ENCODE measurements at regions not wholly inside any gene's neighbourhood (a gene's known extent, or its start where the extent isn't known, plus 50 kb on each side); places are given as distances from the start of the nearest gene placed in this dataset.

DNA sequence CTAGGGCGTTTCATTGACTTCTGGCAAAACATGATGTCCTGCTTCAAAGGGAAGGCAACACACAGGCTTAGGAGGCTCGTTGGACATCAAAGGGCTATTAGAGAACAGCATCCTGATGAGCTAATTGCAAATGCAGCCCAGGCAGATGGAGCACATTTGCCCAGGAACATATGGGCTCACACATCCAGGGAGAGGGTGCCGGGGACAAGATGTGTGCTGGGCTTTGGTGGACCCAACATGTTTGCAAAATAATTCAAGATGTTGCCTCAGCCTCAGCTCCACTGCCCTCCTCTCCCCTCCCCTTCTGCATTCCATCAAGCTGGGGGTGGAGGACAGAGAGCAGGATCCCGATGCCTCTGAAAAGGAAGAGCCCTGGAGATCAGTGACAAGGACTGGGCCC is 217.1 kb upstream of the ZMIZ1 start:
- WGBS (ENCODE audit: extremely low coverage, insufficient coverage, low lambda C conversion rate): no CpG with 5 or more reads among the region's 4 CpGs

DNA sequence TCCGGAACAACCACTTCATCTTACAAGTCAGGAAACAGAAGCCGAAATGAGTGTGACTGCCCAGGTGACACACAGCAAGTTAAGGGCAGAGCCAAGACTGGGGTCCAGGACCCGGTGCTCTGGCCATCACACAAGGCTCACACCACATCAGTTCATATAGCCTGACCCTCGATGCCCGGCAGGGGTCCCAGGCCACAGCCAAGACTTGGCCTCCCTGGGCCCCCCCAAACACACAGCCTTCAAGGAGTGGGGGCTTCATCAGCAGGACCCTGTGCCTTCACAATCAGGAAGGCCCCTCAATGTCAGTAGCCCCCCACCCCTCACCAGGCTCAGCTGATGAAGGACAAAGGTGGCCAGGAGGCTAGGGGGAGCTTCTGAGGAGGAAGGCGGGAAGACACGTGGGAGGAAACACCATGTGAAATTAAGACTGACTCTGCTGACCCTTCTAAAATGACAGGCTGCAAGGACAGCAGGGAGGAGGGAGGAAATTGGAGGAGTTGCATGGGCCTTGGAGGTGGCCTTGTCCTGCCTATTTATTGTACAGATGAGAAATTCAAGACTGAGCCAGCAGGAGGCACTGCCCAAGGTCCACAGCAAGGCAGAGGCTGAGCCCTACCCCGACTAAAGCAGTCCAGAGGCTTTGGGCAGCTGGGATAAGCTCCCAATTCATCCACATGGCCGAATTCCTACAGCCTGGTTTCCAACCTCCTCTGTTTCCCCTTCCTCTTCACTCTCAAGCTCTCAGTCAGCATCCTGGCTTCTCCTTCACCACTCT is 216.1 kb upstream of the ZMIZ1 start:
- Histone ChIP-seq H3K56ac (ENCODE audit: low read length) (no peak overlapping the region), H3K79me2 (ENCODE audit: control insufficient read depth, insufficient read depth, low read length) (no peaks in the 10 kb centered on the region), H3K4me2 (ENCODE audit: low read length) (no peak overlapping the region), H3K18ac (ENCODE audit: low read length) (no peak overlapping the region), H3K4me3 (ENCODE audit: low read length) (no peak overlapping the region), H4K5ac (ENCODE audit: low read length) (no peak overlapping the region), H3K79me1 (ENCODE audit: low read length) (no peaks in the 10 kb centered on the region), H3K27me3 (ENCODE audit: insufficient read depth, low read length, poor library complexity) (no peaks in the 10 kb centered on the region), H3K4me1 (ENCODE audit: control insufficient read depth, low read depth, low read length) (no peaks in the 10 kb centered on the region), H3K4ac (ENCODE audit: low read depth, low read length) (no peak overlapping the region), H2BK15ac (replicated peaks; ENCODE audit: low read depth) (no peak overlapping the region), H3K27ac (ENCODE audit: low read depth, low read length) (no peak overlapping the region), H4K8ac (ENCODE audit: low read depth, low read length) (no peak overlapping the region), H3K9ac (ENCODE audit: low read length) (no peak overlapping the region), H2BK5ac (ENCODE audit: low read length) (no peak overlapping the region), H2BK120ac (ENCODE audit: low read depth, low read length) (no peak overlapping the region), H3K23ac (ENCODE audit: low read length) (no peak overlapping the region), H3K36me3 (ENCODE audit: control insufficient read depth, insufficient read depth, low read length) (no peaks in the 10 kb centered on the region), H2AK5ac (ENCODE audit: low read length) (no peak overlapping the region)
- WGBS (ENCODE audit: extremely low coverage, insufficient coverage, low lambda C conversion rate): no CpG with 5 or more reads among the region's 9 CpGs
- peak; percentile 80 for DNase-seq

More for the DNA sequence above, 217.1 kb upstream of the ZMIZ1 start:
- Histone ChIP-seq H3K79me1 (ENCODE audit: low read length) (no peaks in the 10 kb centered on the region), H2BK15ac (replicated peaks; ENCODE audit: low read depth) (no peak overlapping the region), H2AK5ac (ENCODE audit: low read length) (no peak overlapping the region), H2BK5ac (ENCODE audit: low read length) (no peak overlapping the region), H3K18ac (ENCODE audit: low read length) (no peak overlapping the region), H3K9ac (ENCODE audit: low read length) (no peak overlapping the region), H4K5ac (ENCODE audit: low read length) (no peak overlapping the region), H3K79me2 (ENCODE audit: control insufficient read depth, insufficient read depth, low read length) (no peaks in the 10 kb centered on the region), H2BK120ac (ENCODE audit: low read depth, low read length) (no peak overlapping the region), H3K36me3 (ENCODE audit: control insufficient read depth, insufficient read depth, low read length) (no peaks in the 10 kb centered on the region), H3K23ac (ENCODE audit: low read length) (no peak overlapping the region), H3K56ac (ENCODE audit: low read length) (no peak overlapping the region), H3K4me3 (ENCODE audit: low read length) (no peak overlapping the region), H4K8ac (ENCODE audit: low read depth, low read length) (no peak overlapping the region), H3K4me2 (ENCODE audit: low read length) (no peak overlapping the region), H3K4ac (ENCODE audit: low read depth, low read length) (no peak overlapping the region), H3K4me1 (ENCODE audit: control insufficient read depth, low read depth, low read length) (no peaks in the 10 kb centered on the region), H3K27me3 (ENCODE audit: insufficient read depth, low read length, poor library complexity) (no peaks in the 10 kb centered on the region), H3K27ac (ENCODE audit: low read depth, low read length) (no peak overlapping the region)
- DNase-seq: peak; percentile 53

DNA sequence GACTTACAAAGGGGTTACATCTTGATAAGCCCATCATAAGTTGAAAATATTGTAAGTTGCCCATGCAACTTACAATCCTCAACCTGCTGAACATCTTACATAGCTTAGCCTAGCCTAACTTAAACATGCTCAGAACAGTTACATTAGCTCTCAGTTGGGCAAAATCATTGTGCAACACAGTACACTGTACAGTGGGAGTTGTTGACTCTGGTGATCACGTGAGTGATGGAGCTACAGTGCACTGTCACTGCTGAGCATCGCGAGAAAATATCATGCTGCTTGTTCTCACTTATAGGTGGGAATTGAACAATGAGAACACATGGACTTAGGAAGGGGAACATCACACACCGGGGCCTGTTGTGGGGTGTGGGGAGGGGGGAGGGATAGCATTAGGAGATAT is 214.9 kb upstream of the ZMIZ1 start:
- no peaks in the 10 kb centered on the region for H3K79me2 ChIP-seq (ENCODE audit: control insufficient read depth, insufficient read depth, low read length)
- no peak overlapping the region for H4K8ac ChIP-seq (ENCODE audit: low read depth, low read length)
- no peaks in the 10 kb centered on the region for H3K36me3 ChIP-seq (ENCODE audit: control insufficient read depth, insufficient read depth, low read length)
- no peaks in the 10 kb centered on the region for H3K4me1 ChIP-seq (ENCODE audit: control insufficient read depth, low read depth, low read length)
- H2AK5ac ChIP-seq (ENCODE audit: low read length): no peak overlapping the region
- H3K23ac ChIP-seq (ENCODE audit: low read length): no peak overlapping the region
- H2BK120ac ChIP-seq (ENCODE audit: low read depth, low read length): no peak overlapping the region
- no peak overlapping the region for H2BK5ac ChIP-seq (ENCODE audit: low read length)
- H3K4ac ChIP-seq (ENCODE audit: low read depth, low read length): no peak overlapping the region
- H4K5ac ChIP-seq (ENCODE audit: low read length): no peak overlapping the region
- H3K18ac ChIP-seq (ENCODE audit: low read length): no peak overlapping the region
- H3K79me1 ChIP-seq (ENCODE audit: low read length): no peaks in the 10 kb centered on the region
- no peak overlapping the region for H3K9ac ChIP-seq (ENCODE audit: low read length)
- no CpG with 5 or more reads among the region's 4 CpGs for WGBS (ENCODE audit: extremely low coverage, insufficient coverage, low lambda C conversion rate)
- H3K56ac ChIP-seq (ENCODE audit: low read length): no peak overlapping the region
- no peak overlapping the region for H3K4me2 ChIP-seq (ENCODE audit: low read length)
- H3K27me3 ChIP-seq (ENCODE audit: insufficient read depth, low read length, poor library complexity): no peaks in the 10 kb centered on the region
- no peak overlapping the region for H3K4me3 ChIP-seq (ENCODE audit: low read length)
- DNase-seq: no peak
- H2BK15ac ChIP-seq (replicated peaks; ENCODE audit: low read depth): no peak overlapping the region
- no peak overlapping the region for H3K27ac ChIP-seq (ENCODE audit: low read depth, low read length)

DNA sequence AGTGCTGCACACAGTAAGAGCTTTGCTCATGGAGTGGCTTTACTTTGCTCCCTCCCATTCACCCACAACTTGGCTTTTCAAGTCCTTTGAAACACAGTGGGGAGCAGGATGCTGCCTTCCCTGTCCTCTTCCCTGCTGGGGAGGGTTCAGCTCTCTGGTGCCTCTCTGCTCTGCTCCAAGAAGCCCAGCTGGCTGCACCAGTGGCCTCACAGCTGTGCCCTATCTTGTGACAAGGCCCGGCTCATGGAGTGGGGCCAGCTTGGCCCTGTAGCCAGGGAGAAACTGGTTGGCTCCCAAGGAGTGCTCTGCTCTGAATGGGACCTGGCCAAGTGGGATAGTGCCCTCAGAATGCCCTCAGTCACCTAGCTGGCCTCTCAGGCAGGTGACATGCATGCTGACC is 212.3 kb upstream of the ZMIZ1 start:
- DNase-seq: no peak
- no CpG with 5 or more reads among the region's 1 CpG for WGBS (ENCODE audit: extremely low coverage, insufficient coverage, low lambda C conversion rate)
- no peaks in the 10 kb centered on the region for H3K36me3 ChIP-seq (ENCODE audit: control insufficient read depth, insufficient read depth, low read length)

DNA sequence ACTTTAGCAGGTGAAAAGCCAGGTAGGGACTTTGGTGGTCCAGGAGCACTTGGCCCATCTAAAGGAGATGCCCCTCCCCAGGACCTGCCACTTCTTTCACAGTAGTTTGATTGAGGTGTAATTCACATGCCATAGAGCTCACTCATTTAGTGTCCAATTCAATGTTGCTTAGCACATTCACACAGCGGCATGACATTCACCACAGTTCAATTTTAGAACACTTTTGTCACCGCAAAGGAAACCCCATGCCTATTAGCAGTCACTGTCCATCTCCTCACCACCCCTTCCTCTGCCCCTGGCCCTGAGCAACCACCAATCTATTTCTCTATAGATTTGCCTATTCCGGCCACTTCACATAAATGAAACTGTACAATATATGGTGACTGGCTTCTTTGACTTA is 211.6 kb upstream of the ZMIZ1 start:
- Histone ChIP-seq H4K8ac (ENCODE audit: low read depth, low read length) (no peak overlapping the region), H4K5ac (ENCODE audit: low read length) (no peak overlapping the region), H2BK120ac (ENCODE audit: low read depth, low read length) (no peak overlapping the region), H3K79me2 (ENCODE audit: control insufficient read depth, insufficient read depth, low read length) (no peaks in the 10 kb centered on the region), H3K27ac (ENCODE audit: low read depth, low read length) (no peak overlapping the region), H3K27me3 (ENCODE audit: insufficient read depth, low read length, poor library complexity) (no peaks in the 10 kb centered on the region), H3K4ac (ENCODE audit: low read depth, low read length) (no peak overlapping the region), H3K4me3 (ENCODE audit: low read length) (no peak overlapping the region), H2AK5ac (ENCODE audit: low read length) (no peak overlapping the region), H3K4me2 (ENCODE audit: low read length) (no peak overlapping the region), H3K4me1 (ENCODE audit: control insufficient read depth, low read depth, low read length) (no peaks in the 10 kb centered on the region), H3K23ac (ENCODE audit: low read length) (no peak overlapping the region), H3K36me3 (ENCODE audit: control insufficient read depth, insufficient read depth, low read length) (no peaks in the 10 kb centered on the region), H3K79me1 (ENCODE audit: low read length) (no peaks in the 10 kb centered on the region), H3K56ac (ENCODE audit: low read length) (no peak overlapping the region), H3K9ac (ENCODE audit: low read length) (no peak overlapping the region), H2BK5ac (ENCODE audit: low read length) (no peak overlapping the region), H2BK15ac (replicated peaks; ENCODE audit: low read depth) (no peak overlapping the region), H3K18ac (ENCODE audit: low read length) (no peak overlapping the region)
- DNase-seq: no peak
- WGBS (ENCODE audit: extremely low coverage, insufficient coverage, low lambda C conversion rate): no CpG with 5 or more reads among the region's 3 CpGs

More for the DNA sequence above, 212.3 kb upstream of the ZMIZ1 start:
- Histone ChIP-seq H3K27ac (ENCODE audit: low read depth, low read length) (no peak overlapping the region), H3K27me3 (ENCODE audit: insufficient read depth, low read length, poor library complexity) (no peaks in the 10 kb centered on the region), H3K4me2 (ENCODE audit: low read length) (no peak overlapping the region), H3K4me3 (ENCODE audit: low read length) (no peak overlapping the region), H3K56ac (ENCODE audit: low read length) (no peak overlapping the region), H2AK5ac (ENCODE audit: low read length) (no peak overlapping the region), H3K9ac (ENCODE audit: low read length) (no peak overlapping the region), H3K18ac (ENCODE audit: low read length) (no peak overlapping the region), H3K79me1 (ENCODE audit: low read length) (no peaks in the 10 kb centered on the region), H2BK120ac (ENCODE audit: low read depth, low read length) (no peak overlapping the region), H2BK15ac (replicated peaks; ENCODE audit: low read depth) (no peak overlapping the region), H4K8ac (ENCODE audit: low read depth, low read length) (no peak overlapping the region), H4K5ac (ENCODE audit: low read length) (no peak overlapping the region), H3K79me2 (ENCODE audit: control insufficient read depth, insufficient read depth, low read length) (no peaks in the 10 kb centered on the region), H3K23ac (ENCODE audit: low read length) (no peak overlapping the region), H3K4ac (ENCODE audit: low read depth, low read length) (no peak overlapping the region), H3K4me1 (ENCODE audit: control insufficient read depth, low read depth, low read length) (no peaks in the 10 kb centered on the region), H2BK5ac (ENCODE audit: low read length) (no peak overlapping the region)

DNA sequence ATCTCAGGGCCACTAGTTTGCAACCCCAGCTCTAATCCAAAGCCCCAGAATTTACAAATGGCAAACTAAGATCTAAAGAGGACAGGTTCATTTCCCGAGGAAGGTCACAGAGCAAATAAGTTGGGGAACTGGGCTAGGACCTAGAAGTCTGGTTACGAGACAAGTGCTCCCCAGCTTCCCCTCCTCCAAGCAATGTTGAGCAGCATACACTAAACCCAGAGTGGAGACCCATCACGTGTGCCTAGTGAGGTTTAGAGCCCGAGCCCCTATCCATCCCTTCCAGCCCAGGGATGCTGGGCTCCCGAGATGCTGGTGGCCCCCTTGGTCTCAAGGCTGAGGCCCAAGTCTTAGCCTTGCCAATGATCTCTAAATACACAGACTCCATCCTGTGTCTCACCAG is 209.5 kb upstream of the ZMIZ1 start:
- H3K23ac ChIP-seq (ENCODE audit: low read length): no peak overlapping the region
- H2BK120ac ChIP-seq (ENCODE audit: low read depth, low read length): no peak overlapping the region
- H2BK15ac ChIP-seq (replicated peaks; ENCODE audit: low read depth): no peak overlapping the region
- H3K56ac ChIP-seq (ENCODE audit: low read length): no peak overlapping the region
- H3K79me1 ChIP-seq (ENCODE audit: low read length): no peaks in the 10 kb centered on the region
- no peak overlapping the region for H3K18ac ChIP-seq (ENCODE audit: low read length)
- H3K9ac ChIP-seq (ENCODE audit: low read length): no peak overlapping the region
- no peak overlapping the region for H4K8ac ChIP-seq (ENCODE audit: low read depth, low read length)
- H4K5ac ChIP-seq (ENCODE audit: low read length): no peak overlapping the region
- H3K4me2 ChIP-seq (ENCODE audit: low read length): no peak overlapping the region
- H3K4ac ChIP-seq (ENCODE audit: low read depth, low read length): no peak overlapping the region
- H2AK5ac ChIP-seq (ENCODE audit: low read length): no peak overlapping the region
- WGBS (ENCODE audit: extremely low coverage, insufficient coverage, low lambda C conversion rate): no CpG with 5 or more reads among the region's 5 CpGs
- H3K36me3 ChIP-seq (ENCODE audit: control insufficient read depth, insufficient read depth, low read length): no peaks in the 10 kb centered on the region
- DNase-seq: no peak
- no peaks in the 10 kb centered on the region for H3K4me1 ChIP-seq (ENCODE audit: control insufficient read depth, low read depth, low read length)
- H3K79me2 ChIP-seq (ENCODE audit: control insufficient read depth, insufficient read depth, low read length): no peaks in the 10 kb centered on the region
- no peak overlapping the region for H3K27ac ChIP-seq (ENCODE audit: low read depth, low read length)
- H3K27me3 ChIP-seq (ENCODE audit: insufficient read depth, low read length, poor library complexity): no peaks in the 10 kb centered on the region
- H2BK5ac ChIP-seq (ENCODE audit: low read length): no peak overlapping the region
- no peak overlapping the region for H3K4me3 ChIP-seq (ENCODE audit: low read length)

Data from mesendoderm (in vitro differentiated cells).